ENCODE measurements at regions not wholly inside any gene's neighbourhood (a gene's known extent, or its start where the extent isn't known, plus 50 kb on each side); places are given as distances from the start of the nearest gene placed in this dataset.

DNA sequence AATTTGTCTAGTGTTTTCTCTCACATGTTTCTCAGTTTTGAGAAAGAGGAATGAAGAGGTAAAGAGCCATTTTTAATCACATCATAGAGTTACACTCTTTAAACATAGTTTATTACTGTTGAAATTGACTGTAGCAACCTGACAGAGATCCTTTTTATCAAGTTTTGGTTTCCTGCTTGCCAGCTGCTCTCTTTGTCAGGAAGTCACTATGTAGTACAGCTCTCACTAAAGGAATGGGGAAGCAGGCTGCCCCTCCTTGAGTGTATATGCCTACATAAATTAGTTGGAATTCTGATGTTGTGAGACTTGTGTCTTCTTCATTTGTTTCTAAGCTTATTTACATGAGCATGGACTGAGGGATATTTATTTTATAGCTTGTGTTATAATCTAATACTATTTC is 1274.0 kb upstream of the CELF2 start:
- H3F3A ChIP-seq (ENCODE audit: insufficient read depth, low read length) = no peaks in the 10 kb centered on the region
- no peaks in the 10 kb centered on the region for H4K20me1 ChIP-seq (ENCODE audit: insufficient read depth, low read length)
- H3K9me2 ChIP-seq (ENCODE audit: low read depth, low read length) = no peaks in the 10 kb centered on the region
- no peak overlapping the region for H3K4me2 ChIP-seq (ENCODE audit: low read length)
- H3K36me3 ChIP-seq (ENCODE audit: insufficient read depth, low read length) = no peaks in the 10 kb centered on the region
- H3K4me1 ChIP-seq (ENCODE audit: insufficient read depth, low read length, severe bottlenecking) = no peaks in the 10 kb centered on the region
- H3K4me3 ChIP-seq (ENCODE audit: low read depth, low read length, poor library complexity, severe bottlenecking) = no peak overlapping the region
- no peaks in the 10 kb centered on the region for H3K27me3 ChIP-seq (ENCODE audit: insufficient read depth, low read length)
- H3K79me2 ChIP-seq (ENCODE audit: insufficient read depth, low read length) = no peaks in the 10 kb centered on the region
- no peak overlapping the region for H3K27ac ChIP-seq (ENCODE audit: low read depth, low read length, poor library complexity, severe bottlenecking)
- no peak overlapping the region for H2AFZ ChIP-seq (ENCODE audit: low read length)
- no peaks in the 10 kb centered on the region for H3K9me3 ChIP-seq (ENCODE audit: low read length)
- TF ChIP-seq, protein P1, sequence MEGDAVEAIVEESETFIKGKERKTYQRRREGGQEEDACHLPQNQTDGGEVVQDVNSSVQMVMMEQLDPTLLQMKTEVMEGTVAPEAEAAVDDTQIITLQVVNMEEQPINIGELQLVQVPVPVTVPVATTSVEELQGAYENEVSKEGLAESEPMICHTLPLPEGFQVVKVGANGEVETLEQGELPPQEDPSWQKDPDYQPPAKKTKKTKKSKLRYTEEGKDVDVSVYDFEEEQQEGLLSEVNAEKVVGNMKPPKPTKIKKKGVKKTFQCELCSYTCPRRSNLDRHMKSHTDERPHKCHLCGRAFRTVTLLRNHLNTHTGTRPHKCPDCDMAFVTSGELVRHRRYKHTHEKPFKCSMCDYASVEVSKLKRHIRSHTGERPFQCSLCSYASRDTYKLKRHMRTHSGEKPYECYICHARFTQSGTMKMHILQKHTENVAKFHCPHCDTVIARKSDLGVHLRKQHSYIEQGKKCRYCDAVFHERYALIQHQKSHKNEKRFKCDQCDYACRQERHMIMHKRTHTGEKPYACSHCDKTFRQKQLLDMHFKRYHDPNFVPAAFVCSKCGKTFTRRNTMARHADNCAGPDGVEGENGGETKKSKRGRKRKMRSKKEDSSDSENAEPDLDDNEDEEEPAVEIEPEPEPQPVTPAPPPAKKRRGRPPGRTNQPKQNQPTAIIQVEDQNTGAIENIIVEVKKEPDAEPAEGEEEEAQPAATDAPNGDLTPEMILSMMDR (IDR thresholded peaks at IDR 0.05; ENCODE audit: low read length) = no peak
- no peak for TF ChIP-seq EZH2 (IDR thresholded peaks at IDR 0.05; ENCODE audit: borderline replicate concordance, low read length)
- no peak overlapping the region for H3K9ac ChIP-seq (ENCODE audit: low read length)

DNA sequence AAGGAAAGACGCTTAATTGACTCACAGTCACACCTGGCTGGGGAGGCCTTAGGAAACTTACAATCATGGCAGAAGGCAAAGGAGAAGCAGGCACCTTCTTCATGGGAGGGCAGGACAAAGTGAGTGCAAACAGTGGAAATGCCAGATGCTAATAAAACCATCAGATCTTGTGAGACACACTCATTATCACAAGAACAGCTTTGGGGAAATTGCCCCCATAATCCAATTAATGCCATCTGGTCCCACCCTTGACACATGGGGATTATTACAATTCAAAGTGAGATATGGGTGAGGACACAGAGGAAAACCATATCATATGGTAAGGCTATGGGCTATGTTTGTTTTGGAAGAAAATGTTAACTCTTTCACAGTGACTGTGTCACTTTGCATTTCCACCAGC is 1272.5 kb upstream of the CELF2 start:
- Histone ChIP-seq H2AFZ (ENCODE audit: low read length) (no peak overlapping the region), H3K27ac (ENCODE audit: low read depth, low read length, poor library complexity, severe bottlenecking) (no peak overlapping the region), H3K9ac (ENCODE audit: low read length) (no peak overlapping the region), H3K4me2 (ENCODE audit: low read length) (no peak overlapping the region), H3K36me3 (ENCODE audit: insufficient read depth, low read length) (no peaks in the 10 kb centered on the region), H3K79me2 (ENCODE audit: insufficient read depth, low read length) (no peaks in the 10 kb centered on the region), H3K4me3 (ENCODE audit: low read depth, low read length, poor library complexity, severe bottlenecking) (no peak overlapping the region), H3K27me3 (ENCODE audit: insufficient read depth, low read length) (no peaks in the 10 kb centered on the region), H3K9me2 (ENCODE audit: low read depth, low read length) (no peaks in the 10 kb centered on the region), H3F3A (ENCODE audit: insufficient read depth, low read length) (no peaks in the 10 kb centered on the region), H3K4me1 (ENCODE audit: insufficient read depth, low read length, severe bottlenecking) (no peaks in the 10 kb centered on the region), H3K9me3 (ENCODE audit: low read length) (no peaks in the 10 kb centered on the region), H4K20me1 (ENCODE audit: insufficient read depth, low read length) (no peaks in the 10 kb centered on the region)
- no peak for TF ChIP-seq EZH2 (IDR thresholded peaks at IDR 0.05; ENCODE audit: borderline replicate concordance, low read length)
- TF ChIP-seq, protein P1 (IDR thresholded peaks at IDR 0.05; ENCODE audit: low read length) = no peak

DNA sequence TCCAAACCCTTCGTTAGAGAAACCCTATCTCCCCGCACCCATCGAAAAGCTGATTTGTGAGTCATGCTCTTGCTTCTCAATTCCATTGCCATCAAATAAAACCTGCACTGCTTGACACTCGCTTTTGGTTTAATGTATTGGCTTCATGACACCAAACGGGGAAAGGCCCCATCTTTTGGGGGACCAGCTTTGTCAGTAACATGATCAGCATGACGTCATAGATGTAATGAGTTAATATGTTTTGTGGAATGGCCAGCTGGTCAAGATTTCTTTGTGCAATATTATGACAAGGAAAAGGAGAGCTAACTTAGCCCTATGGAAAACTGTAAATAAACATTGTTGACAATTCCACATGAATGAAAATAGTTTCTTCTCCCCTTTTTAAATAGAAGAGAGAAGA is 1260.5 kb upstream of the CELF2 start:
- no peak overlapping the region for H3K9ac ChIP-seq (ENCODE audit: low read length)
- no peak overlapping the region for H3K4me3 ChIP-seq (ENCODE audit: low read depth, low read length, poor library complexity, severe bottlenecking)
- no peak for TF ChIP-seq EZH2 (IDR thresholded peaks at IDR 0.05; ENCODE audit: borderline replicate concordance, low read length)
- TF ChIP-seq, protein P1 (IDR thresholded peaks at IDR 0.05; ENCODE audit: low read length) = no peak
- no peak overlapping the region for H3K4me2 ChIP-seq (ENCODE audit: low read length)
- no peak overlapping the region for H3K27ac ChIP-seq (ENCODE audit: low read depth, low read length, poor library complexity, severe bottlenecking)
- no peaks in the 10 kb centered on the region for H3K79me2 ChIP-seq (ENCODE audit: insufficient read depth, low read length)
- H4K20me1 ChIP-seq (ENCODE audit: insufficient read depth, low read length) = no peaks in the 10 kb centered on the region
- no peak overlapping the region for H2AFZ ChIP-seq (ENCODE audit: low read length)
- no peaks in the 10 kb centered on the region for H3K9me2 ChIP-seq (ENCODE audit: low read depth, low read length)
- H3K27me3 ChIP-seq (ENCODE audit: insufficient read depth, low read length) = no peaks in the 10 kb centered on the region
- no peaks in the 10 kb centered on the region for H3F3A ChIP-seq (ENCODE audit: insufficient read depth, low read length)
- H3K4me1 ChIP-seq (ENCODE audit: insufficient read depth, low read length, severe bottlenecking) = no peaks in the 10 kb centered on the region
- H3K9me3 ChIP-seq (ENCODE audit: low read length) = no peaks in the 10 kb centered on the region
- H3K36me3 ChIP-seq (ENCODE audit: insufficient read depth, low read length) = no peaks in the 10 kb centered on the region
